PC-3 (cell line): ENCODE measurements at regions not wholly inside any gene's neighbourhood (a gene's known extent, or its start where the extent isn't known, plus 50 kb on each side); places are given as distances from the start of the nearest gene placed in this dataset.

ENCODE experiments used
- ATAC-seq: fragments of 200-7000 bp; cut with Tn5 transposase; 2 replicates; pipeline ENCODE4 v1.9.1; 2020; ENCODE audit warnings: mild to moderate bottlenecking, moderate library complexity
- BruUV-seq: library from RNA; stranded (reverse); fragments of 400-500 nt; replicated peaks from 2 replicates; lab custom pipeline; 2021; lab: Mats Ljungman, UMichigan
- CTCF ChIA-PET: fragments of 300-600 bp; sonication (Branson Sonifier 250); formaldehyde crosslinking; loops from one replicate; lab custom pipeline; 2022; ENCODE audit warnings: antibody characterized with exemption; lab: Charles Lee
- POLR2A ChIA-PET: fragments of 300-600 bp; sonication (Branson Sonifier 250); formaldehyde crosslinking; loops from one replicate; lab custom pipeline; 2022; ENCODE audit warnings: antibody characterized with exemption; ENCODE audit not compliant: unreplicated experiment; lab: Charles Lee
- DNase-seq: peaks from one replicate; pipeline ENCODE4 v3.0.0-alpha.2; 2015
- H2AFZ ChIP-seq: fragments of 300-600 bp; sonication (generic); 2 replicates; pipeline ENCODE4 v1.6.0; 2016; ENCODE audit warnings: antibody characterized with exemption, low read length
- H3F3A ChIP-seq: fragments of 300-600 bp; sonication (generic); one replicate; pipeline ENCODE4 v1.6.0; 2017; ENCODE audit warnings: antibody characterized with exemption, low read length, control low read depth, mild to moderate bottlenecking; ENCODE audit not compliant: unreplicated experiment
- H3K27ac ChIP-seq: fragments of 300-600 bp; sonication (generic); 2 replicates; pipeline ENCODE4 v1.5.1; 2016; ENCODE audit warnings: mild to moderate bottlenecking, low read length
- H3K27me3 ChIP-seq: fragments of 300-600 bp; sonication (generic); 2 replicates; pipeline ENCODE4 v1.6.1; 2016; ENCODE audit warnings: low read length, mixed read lengths
- H3K36me3 ChIP-seq: fragments of 300-600 bp; sonication (generic); 2 replicates; pipeline ENCODE4 v1.6.1; 2016; ENCODE audit warnings: low read depth, mixed run types, low read length, mixed read lengths
- H3K4me1 ChIP-seq: fragments of 300-600 bp; sonication (generic); 2 replicates; pipeline ENCODE4 v1.5.1; 2016; ENCODE audit warnings: low read length; ENCODE audit not compliant: insufficient read depth
- H3K4me2 ChIP-seq: fragments of 300-600 bp; sonication (generic); 2 replicates; pipeline ENCODE4 v1.6.0; 2016; ENCODE audit warnings: low read length
- H3K4me3 ChIP-seq: fragments of 300-600 bp; sonication (generic); 2 replicates; pipeline ENCODE4 v1.5.1; 2016; ENCODE audit warnings: mild to moderate bottlenecking, low read length, mixed read lengths
- H3K79me2 ChIP-seq: fragments of 300-600 bp; sonication (generic); 2 replicates; pipeline ENCODE4 v1.6.1; 2017; ENCODE audit warnings: low read length, mixed read lengths
- H3K9ac ChIP-seq: fragments of 300-600 bp; sonication (generic); 2 replicates; pipeline ENCODE4 v1.6.0; 2016; ENCODE audit warnings: mild to moderate bottlenecking, low read length
- H3K9me2 ChIP-seq: fragments of 300-600 bp; sonication (generic); replicated peaks from 2 replicates; pipeline ENCODE4 v1.6.1; 2016; ENCODE audit warnings: mixed run types, low read length, mixed read lengths
- H3K9me3 ChIP-seq: fragments of 300-600 bp; sonication (generic); 2 replicates; pipeline ENCODE4 v1.6.1; 2016; ENCODE audit warnings: low read length, mixed read lengths
- H4K20me1 ChIP-seq: fragments of 300-600 bp; sonication (generic); 2 replicates; pipeline ENCODE4 v1.6.1; 2016; ENCODE audit warnings: low read length, mixed read lengths
- EZH2 ChIP-seq: fragments of 300-600 bp; sonication (generic); IDR thresholded peaks from one replicate; pipeline ENCODE4 v1.6.1; 2017; ENCODE audit warnings: antibody characterized with exemption, mild to moderate bottlenecking, low read length; ENCODE audit not compliant: unreplicated experiment
- EZH2phosphoT487 ChIP-seq: fragments of 300-600 bp; sonication (generic); IDR thresholded peaks from 2 replicates; pipeline ENCODE4 v1.6.1; 2018; ENCODE audit warnings: mild to moderate bottlenecking, antibody characterized with exemption, low read length, borderline replicate concordance
- intact Hi-C: fragments of 100-400 bp; cut with micrococcal nuclease; formaldehyde crosslinking; loops from 2 replicates; pipeline ENCODE4 v1.9.0; 2023
- TF ChIP-seq, protein P1 (sequence below): fragments of 300-600 bp; sonication (generic); conservative IDR thresholded peaks from 2 replicates; pipeline ENCODE4 v1.5.1; 2017; ENCODE audit warnings: antibody characterized with exemption, low read depth, mild to moderate bottlenecking, low read length

DNA sequence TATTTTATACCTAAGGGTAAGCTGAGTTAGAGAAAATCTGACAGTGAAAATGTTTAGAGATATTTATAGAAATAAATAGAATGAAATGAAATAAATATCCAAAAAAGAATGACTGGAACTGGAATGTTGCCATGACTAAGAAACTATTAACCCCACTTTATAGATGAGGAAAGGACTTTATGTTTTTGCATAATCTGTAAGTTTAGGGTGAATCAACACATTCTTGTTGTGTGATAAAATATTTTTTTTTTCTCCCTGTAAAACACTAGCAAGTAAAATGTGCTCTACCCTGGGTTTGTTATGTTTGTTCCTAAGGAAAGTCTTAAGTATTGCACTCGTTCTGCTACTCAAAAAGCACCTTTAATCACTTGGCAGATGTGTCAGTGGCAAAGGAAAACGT, 83.8 kb upstream of the KL start:
- ChIA-PET CTCF (no interaction called here), POLR2A (no interaction called here)
- ATAC-seq (no peak), DNase-seq (no peak)
- H3K9ac ChIP-seq = no peak overlapping the region
- no peaks in the 10 kb centered on the region for H3K4me1 ChIP-seq
- intact Hi-C loops = no loop called here
- no peaks in the 10 kb centered on the region for H3K79me2 ChIP-seq
- H3K27ac ChIP-seq = no peak overlapping the region
- H3K9me2 ChIP-seq = no peaks in the 10 kb centered on the region
- H3F3A ChIP-seq = no peaks in the 10 kb centered on the region
- BruUV-seq = no TSS peak
- H3K9me3 ChIP-seq = no peaks in the 10 kb centered on the region
- no peak overlapping the region for H3K4me2 ChIP-seq
- H3K36me3 ChIP-seq = no peaks in the 10 kb centered on the region
- no peak for TF ChIP-seq EZH2
- TF ChIP-seq, protein P1, sequence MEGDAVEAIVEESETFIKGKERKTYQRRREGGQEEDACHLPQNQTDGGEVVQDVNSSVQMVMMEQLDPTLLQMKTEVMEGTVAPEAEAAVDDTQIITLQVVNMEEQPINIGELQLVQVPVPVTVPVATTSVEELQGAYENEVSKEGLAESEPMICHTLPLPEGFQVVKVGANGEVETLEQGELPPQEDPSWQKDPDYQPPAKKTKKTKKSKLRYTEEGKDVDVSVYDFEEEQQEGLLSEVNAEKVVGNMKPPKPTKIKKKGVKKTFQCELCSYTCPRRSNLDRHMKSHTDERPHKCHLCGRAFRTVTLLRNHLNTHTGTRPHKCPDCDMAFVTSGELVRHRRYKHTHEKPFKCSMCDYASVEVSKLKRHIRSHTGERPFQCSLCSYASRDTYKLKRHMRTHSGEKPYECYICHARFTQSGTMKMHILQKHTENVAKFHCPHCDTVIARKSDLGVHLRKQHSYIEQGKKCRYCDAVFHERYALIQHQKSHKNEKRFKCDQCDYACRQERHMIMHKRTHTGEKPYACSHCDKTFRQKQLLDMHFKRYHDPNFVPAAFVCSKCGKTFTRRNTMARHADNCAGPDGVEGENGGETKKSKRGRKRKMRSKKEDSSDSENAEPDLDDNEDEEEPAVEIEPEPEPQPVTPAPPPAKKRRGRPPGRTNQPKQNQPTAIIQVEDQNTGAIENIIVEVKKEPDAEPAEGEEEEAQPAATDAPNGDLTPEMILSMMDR = no peak
- no peak for TF ChIP-seq EZH2phosphoT487
- no peak overlapping the region for H3K4me3 ChIP-seq
- no peaks in the 10 kb centered on the region for H3K27me3 ChIP-seq
- no peaks in the 10 kb centered on the region for H4K20me1 ChIP-seq
- no peak overlapping the region for H2AFZ ChIP-seq

DNA sequence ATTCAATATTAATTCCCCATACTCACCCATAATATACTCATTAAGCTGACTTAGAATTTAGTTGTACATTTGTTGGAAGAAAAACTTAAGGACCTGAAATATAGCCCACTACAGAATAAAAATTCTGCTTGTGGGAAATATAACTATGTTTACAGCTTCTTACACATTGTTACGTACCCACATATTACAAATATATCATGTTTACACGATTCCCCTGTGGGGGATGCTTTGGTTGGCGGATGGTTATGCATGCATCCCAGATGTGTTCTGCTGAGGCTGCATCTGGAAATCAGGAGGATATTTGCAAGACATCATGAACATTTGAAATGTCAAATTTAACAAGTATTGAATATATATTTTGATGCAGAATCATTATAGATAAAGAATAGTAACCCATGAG, 79.5 kb upstream of the KL start:
- POLR2A ChIA-PET = no interaction called here
- Histone ChIP-seq H3K4me2 (no peak overlapping the region), H4K20me1 (no peaks in the 10 kb centered on the region), H3K9ac (no peak overlapping the region), H3K9me3 (no peaks in the 10 kb centered on the region), H3K27me3 (no peaks in the 10 kb centered on the region), H2AFZ (no peak overlapping the region), H3K36me3 (no peaks in the 10 kb centered on the region), H3K4me3 (no peak overlapping the region), H3F3A (no peaks in the 10 kb centered on the region), H3K9me2 (no peaks in the 10 kb centered on the region), H3K79me2 (no peaks in the 10 kb centered on the region), H3K4me1 (no peaks in the 10 kb centered on the region), H3K27ac (no peak overlapping the region)
- no TSS peak for BruUV-seq
- DNase-seq (no peak), ATAC-seq (no peak)
- TF ChIP-seq, protein P1 = no peak
- no peak for TF ChIP-seq EZH2phosphoT487
- TF ChIP-seq EZH2 = no peak
- intact Hi-C loops = no loop called here
- CTCF ChIA-PET = no interaction called here

GRCh38 chr13:32938314-32938713, 77.9 kb upstream of the KL start:
- ChIA-PET POLR2A (no interaction called here), CTCF (no interaction called here)
- no peak overlapping the region for H3K27ac ChIP-seq
- DNase-seq = no peak
- H3K4me1 ChIP-seq = no peaks in the 10 kb centered on the region
- no peaks in the 10 kb centered on the region for H3K9me3 ChIP-seq
- H3K4me2 ChIP-seq = no peak overlapping the region
- H3K4me3 ChIP-seq = no peak overlapping the region
- no peak overlapping the region for H2AFZ ChIP-seq
- no peaks in the 10 kb centered on the region for H3K27me3 ChIP-seq
- no peak for ATAC-seq
- no peaks in the 10 kb centered on the region for H4K20me1 ChIP-seq
- no TSS peak for BruUV-seq
- no peaks in the 10 kb centered on the region for H3K79me2 ChIP-seq
- TF ChIP-seq, protein P1 = no peak
- TF ChIP-seq EZH2phosphoT487 = no peak
- no peak for TF ChIP-seq EZH2
- intact Hi-C loops = no loop called here
- H3K9me2 ChIP-seq = no peaks in the 10 kb centered on the region
- no peaks in the 10 kb centered on the region for H3K36me3 ChIP-seq
- no peaks in the 10 kb centered on the region for H3F3A ChIP-seq
- no peak overlapping the region for H3K9ac ChIP-seq
